HG02763 (cell line): ENCODE measurements at regions not wholly inside any gene's neighbourhood (a gene's known extent, or its start where the extent isn't known, plus 50 kb on each side); places are given as distances from the start of the nearest gene placed in this dataset.
"Not testable (repeated sequence)": the region's sequence is repeated elsewhere in the genome, so short reads cannot be mapped to it uniquely, and the experiment has no call there.

Source experiments
- ATAC-seq: cut with Tn5 transposase; IDR thresholded peaks from one replicate; pipeline ENCODE4 v1.9.1; 2021; ENCODE audit warnings: mild to moderate bottlenecking, moderate library complexity; ENCODE audit not compliant: unreplicated experiment

DNA sequence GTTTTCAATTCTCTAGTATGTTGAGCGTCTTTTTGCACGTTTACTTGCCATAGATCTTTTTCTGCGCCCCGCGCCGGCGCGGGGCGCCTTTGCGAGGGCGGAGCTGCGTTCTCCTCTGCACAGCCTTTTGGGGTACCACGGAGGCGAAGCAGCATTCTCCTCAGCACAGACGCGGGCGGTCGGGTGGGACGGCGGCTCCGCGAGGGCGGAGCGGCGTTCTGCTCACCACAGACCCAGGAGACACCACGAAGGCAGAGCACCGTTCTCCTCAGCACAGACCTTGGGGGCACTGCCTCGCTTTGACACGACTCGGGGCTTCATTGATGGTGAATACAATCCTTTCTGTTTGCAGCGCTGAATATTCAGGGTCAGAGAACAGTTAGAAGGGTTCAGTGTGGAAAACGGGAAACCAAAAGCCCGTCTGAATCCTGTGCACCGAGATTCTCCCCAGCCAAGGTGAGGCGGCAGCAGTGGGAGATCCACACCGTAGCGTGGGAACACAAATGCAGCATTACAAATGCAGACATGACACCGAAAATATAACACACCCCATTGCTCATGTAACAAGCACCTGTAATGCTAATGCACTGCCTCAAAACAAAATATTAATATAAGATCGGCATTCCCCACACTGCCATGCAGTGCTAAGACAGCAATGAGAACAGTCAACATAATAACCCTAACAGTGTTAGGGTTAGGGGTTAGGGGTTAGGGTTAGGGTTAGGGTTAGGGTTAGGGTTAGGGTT lies 190.7 kb upstream of the VIPR2 start:
- ATAC-seq = not testable (repeated sequence)

DNA sequence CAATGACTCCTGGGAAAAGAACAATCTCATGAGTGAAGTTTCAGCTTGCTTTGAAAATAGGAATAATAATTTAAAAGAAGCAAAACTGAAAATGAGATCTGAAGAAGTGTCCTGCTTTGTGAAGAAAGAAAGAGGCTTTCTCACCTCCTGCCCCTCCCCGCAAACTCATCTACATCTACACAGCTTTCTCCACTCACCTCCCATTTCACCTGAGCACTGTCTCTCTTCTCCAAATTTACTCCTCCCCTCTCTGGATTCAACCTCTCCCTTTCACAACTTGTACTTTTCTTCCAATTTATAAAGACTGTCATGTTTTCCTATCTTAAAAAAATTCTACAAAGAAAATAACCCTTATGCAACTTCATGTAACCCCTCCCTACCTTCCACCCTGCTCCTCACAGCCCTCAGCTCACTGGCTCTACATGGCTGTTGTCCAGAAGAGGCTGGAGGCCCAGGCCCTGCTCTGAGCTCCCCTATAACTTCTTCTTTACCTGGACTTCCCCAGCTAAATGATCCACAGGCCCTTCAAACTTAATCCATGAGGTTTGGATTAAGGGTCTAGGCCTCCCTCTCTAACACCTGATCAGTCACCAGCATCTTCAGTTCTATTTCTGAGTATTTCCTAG lies 188.3 kb upstream of the VIPR2 start:
- ATAC-seq = not testable (repeated sequence)

DNA sequence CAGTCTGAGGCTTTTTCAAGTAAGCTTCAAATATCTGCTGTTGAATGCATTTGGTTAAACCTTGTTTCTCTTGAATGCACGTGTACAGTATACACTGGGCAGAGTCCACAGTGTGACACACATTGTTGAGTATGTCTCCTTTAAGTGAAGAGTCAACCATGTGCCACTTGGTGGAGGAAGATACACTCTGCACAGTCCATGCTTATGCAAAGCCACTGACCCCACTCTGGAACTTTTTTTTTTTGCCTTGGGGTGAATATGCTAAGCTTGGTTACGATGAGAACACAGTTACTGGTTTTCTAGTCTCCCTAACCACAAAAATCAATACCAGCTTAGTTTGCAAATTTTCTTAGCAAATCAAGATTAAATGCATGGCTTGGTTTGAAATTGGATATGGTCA lies 186.8 kb upstream of the VIPR2 start:
- ATAC-seq = no peak

DNA sequence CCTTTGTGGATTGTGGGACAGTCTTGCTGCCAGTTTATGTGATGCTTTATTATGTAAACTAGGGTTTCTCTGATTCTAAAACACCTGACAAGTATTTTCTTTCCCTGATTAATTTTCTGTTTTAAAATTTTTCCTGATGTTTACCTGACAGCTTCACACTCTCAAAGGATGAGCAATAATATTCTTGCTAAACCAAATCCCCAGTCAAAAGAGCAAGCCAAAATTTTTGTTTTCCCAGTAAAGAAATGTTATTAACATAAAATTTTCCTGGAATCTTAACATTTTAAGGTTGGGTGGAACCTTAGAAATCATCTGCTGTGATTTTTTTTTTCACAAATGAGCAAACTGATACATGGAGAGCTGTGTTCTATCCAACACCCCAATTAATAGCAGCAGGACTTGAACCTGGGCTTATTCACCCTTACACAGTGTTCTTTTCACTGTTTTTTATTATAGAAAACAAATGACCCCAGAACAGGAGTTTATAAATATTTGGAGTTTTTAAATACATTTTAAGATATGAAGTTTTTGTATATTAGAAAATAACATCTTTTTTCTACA lies 185.2 kb upstream of the VIPR2 start:
- ATAC-seq = no peak

DNA sequence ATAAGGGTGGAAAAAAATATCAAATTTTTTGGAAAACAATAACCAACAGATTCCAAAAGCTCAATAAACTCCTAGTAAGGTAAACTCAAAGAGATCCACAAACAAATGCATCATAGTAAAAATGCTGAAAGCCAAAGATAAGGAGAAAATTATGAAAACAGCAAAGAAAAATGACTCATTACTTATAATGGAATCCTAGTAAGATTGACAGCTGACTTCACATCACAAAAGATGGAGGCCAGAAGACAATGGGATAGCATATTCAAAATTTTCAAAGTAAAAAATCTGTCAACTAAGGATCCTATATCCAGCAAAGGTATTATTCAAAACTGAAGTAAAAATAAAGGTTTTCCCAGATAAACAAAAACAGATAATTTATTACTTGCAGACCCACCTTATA lies 183.4 kb upstream of the VIPR2 start:
- no peak for ATAC-seq

DNA sequence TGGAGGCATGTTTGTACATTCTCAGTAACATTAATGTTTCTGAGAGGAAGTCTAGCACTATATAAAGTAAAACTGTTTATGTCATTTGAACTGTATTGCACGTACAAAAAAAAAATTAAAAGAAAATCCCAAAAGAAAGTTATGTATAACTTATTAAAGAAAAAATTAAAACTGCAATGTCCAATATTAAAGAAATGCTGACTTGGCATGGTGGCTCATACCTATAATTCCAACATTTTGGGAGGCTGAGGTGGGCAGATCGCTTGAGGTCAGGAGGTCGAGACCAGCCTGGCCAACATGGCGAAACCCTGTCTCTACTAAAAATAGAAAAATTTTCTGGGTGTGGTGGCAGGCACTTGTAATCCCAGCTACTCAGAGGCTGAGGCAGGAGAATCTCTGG lies 178.7 kb upstream of the VIPR2 start:
- no peak for ATAC-seq

DNA sequence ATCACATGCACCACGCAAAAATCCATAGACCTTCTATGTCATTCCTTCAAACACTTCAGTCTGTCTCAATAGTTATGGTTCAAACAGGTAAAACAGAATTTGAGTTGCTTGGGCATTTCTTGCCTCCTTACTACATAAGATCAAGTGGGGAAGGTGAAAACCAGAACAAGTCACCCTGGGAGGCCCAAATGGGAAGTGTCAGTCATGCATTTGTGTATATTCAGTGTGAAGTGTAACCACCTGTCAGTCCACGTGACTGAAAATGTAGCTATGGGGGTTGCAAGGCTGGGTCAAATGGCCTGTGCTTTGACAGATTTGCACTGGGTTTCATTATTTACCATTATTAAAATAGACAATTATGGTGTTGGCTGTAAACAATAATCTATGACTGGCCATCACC lies 176.6 kb upstream of the VIPR2 start:
- ATAC-seq = no peak

DNA sequence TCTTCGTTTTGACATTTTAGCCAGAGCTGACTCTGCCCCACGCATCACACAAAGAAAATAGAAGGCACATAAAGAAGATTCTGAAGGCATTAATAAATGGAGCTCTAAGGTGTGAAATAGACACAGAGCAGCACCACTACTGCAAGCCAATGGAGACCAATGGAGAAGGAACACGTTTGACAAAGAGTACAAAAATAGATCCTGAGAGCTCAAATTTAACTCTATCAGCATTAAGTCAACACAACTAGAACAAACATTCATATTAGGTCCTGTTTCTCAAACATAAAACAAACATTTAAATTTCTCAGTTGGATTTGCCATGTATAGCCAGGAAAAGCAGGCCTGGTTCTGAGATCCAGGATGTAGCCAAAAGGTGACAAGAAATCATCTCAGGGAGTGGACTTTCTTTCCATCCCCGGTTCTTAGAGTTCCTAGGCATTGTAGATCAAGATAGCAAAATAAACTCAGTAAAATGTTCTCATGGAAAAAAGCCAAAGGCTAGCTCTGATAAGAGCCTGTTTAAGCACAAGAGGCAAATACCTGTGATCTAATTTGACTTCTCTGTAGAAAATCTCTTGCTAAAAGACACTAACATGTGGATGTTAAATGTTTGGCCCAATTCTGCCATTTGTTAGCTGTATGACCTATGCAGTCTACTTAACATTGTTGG lies 174.2 kb upstream of the VIPR2 start:
- no peak for ATAC-seq

DNA sequence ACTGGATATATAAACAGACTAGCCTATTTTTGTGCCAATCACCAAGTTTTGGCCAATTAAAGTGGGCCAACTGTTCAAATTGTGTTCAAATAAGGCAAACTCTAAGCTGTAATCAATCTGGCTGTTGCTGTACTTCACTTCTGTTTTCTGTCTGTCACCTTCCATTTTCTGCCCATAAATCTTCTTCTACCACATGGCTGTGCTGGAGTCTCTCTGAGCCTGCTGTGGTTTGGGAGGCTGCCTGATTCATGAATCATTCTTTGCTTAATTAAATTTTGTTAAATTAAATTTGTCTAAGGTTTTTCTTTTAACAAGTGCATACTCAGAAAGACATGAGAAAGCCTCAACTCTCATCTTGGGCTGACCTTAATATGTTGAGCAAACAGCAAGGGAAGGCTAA lies 172.6 kb upstream of the VIPR2 start:
- no peak for ATAC-seq

DNA sequence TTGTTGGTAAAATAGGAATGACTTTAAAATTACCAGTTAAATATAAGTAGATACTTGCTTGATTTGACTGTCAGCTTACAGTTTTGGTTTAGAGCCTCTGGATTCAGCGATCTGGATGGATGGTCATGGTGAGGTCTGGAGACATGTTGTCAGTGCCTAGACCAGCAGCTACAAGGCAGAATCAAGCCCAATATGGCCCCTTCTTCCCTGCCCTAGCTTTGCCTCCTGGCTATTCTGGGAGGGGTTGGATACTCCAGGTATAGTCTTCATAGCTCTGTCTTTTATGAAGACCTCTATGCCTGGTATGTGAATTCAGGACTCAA lies 166.5 kb upstream of the VIPR2 start:
- no peak for ATAC-seq

DNA sequence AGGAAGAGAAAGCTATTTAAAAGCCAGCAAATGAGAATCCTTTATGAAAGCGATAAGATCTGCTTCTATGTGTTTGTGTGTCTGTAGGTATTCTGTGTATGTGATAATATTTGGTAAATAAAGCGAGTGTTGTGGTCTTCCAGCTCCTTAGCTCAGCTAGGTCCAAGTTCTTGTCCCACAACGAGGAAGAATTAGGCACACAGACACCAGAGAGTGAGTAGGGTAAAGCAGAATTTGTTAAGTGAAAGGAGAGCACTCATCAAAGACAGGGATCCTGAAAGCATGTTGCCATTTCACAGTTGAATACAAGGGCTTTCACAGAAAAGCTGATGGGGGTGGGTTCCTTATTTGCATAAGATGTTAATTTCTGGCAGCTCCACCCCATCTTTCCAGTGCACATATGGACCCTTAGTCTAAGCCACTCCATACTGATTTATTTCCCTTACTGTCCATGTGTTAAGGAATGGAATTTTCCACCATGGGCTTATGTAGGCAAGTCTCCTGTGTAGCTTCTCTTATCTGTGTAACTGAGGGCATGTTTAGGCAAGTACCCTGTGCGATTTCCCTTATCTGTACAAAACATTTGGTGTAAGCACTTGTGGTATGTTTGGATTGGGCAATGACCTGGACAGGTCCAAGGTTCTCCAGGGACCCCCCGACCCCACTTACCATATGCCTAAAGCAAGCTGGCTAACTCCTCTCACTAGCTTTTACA lies 165.9 kb upstream of the VIPR2 start:
- ATAC-seq = no peak

DNA sequence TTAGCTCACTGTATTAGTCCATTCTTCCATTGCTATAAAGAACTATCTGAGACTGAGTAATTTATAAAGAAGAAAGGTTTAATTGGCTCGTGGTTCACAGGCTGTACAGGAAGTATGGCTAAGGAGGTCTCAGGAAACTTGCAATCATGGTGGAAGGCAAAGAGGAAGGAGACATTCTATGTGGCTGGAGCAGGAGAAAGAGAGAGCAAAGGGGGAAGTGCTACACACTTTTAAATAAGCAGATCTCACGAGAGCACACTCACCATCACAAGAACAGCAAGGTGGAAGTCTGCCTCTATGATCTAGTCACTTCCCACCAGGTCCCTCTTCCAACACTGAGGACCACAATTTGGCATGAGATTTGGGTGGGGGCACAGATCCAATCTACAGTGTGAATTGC lies 164.5 kb upstream of the VIPR2 start:
- ATAC-seq = not testable (repeated sequence)

DNA sequence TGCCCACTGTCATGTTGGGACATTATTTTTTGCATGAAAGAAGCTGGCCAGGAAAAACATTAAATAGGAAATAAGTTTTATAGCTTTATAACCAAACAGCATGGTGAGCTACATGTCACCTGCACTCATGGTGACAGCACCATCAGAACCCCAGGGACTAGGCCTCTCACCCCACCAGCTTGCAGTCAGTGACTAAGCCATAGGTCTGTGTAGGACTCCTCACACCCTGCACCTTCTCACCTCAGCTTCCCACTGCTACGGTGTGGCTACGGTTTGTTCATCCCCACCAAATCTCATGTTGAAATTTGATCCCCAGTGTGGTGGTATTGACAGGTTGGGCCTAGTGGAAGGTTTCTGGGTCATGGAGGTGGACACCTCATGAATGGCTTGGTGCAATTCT lies 161.3 kb upstream of the VIPR2 start:
- ATAC-seq = no peak

DNA sequence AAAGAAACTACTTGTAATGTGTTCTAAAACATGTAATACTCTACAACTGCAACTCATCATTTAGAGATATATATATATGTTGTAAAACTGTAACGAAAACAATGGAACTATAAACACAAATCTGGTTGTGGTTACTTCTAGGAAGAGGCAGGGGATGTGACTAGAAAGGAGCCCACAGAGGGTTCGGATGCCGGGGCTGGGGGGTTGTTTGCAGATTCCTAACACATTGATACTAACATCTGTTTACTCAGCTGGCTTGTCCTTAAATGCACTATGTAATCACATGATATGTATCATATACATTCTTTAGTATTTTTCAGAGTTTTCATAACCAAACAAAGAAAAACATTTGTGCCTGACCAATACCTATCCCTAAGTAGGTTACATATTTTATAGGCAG lies 160.5 kb upstream of the VIPR2 start:
- not testable (repeated sequence) for ATAC-seq

DNA sequence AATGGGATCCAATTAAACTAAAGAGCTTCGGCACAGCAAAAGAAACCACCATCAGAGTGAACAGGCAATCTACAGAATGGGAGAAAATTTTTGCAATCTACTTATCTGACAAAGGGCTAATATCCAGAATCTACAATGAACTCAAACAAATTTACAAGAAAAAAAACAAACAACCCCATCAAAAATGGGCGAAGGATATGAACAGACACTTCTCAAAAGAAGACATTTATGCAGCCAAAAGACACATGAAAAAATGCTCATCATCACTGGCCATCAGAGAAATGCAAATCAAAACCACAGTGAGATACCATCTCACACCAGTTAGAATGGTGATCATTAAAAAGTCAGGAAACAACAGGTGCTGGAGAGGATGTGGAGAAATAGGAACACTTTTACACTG lies 158.8 kb upstream of the VIPR2 start:
- ATAC-seq = not testable (repeated sequence)

DNA sequence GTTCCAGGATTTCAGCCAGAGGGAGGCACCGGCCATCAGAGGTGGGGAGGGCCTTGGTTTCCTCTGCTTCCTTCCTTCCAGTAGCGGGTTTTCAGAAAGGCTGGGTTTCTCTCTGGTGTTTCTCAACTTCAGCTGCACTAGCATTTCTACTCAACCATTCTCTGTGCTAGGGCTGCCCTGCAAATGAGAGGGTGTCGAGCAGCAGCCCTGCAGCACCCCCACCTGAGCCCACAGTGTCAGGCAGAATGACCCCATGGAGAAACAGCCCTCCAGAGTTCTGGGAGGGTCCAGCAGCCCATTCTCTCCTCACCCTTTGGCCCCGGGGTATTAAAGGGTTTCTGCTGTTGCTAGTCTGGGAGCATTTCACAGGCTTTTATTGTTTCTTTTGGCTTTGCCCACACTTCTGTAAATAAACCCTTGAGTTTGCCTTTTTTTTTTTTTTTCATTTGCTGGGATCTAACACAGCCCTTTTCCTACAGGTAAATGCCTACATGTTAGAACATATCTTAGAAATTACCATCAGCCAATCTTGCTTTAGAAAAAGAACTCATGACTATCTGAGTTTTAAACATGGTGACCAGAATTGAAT lies 151.5 kb upstream of the VIPR2 start:
- no peak for ATAC-seq

DNA sequence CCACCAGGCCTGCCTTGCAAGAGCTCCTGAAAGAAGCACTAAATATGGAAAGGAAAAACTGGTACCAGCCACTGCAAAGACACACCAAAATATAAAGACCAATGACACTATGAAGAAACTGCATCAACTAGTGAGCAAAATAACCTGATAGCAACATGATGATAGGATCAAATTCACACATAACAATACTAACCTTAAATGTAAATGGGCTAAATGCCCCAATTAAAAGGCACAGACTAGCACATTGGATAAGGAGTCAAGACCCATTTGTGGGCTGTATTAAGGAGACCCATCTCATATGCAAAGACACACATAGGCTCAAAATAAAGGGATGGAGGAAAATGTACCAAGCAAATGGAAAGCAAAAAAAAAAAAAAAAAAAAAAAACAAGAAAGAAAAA lies 141.8 kb upstream of the VIPR2 start:
- ATAC-seq = not testable (repeated sequence)

DNA sequence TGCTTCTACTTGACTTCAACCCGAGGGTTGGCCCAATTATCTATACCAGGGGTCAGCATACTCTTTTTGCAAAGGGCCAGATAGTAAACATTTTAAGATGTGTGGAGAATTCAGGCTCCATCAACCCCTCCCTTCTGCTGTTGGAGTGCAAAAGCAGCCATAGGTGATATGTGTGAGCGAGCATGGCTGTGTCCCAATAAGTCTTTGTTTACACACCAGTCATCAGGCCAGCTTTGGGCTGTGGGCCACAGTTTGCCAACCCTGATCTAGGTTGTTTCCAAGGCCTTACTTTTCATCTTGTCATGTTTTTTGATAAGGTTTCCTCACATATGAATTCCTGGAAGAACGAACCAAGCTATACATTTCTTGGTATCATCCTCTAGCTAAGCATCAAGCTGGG lies 136.9 kb upstream of the VIPR2 start:
- ATAC-seq = no peak

DNA sequence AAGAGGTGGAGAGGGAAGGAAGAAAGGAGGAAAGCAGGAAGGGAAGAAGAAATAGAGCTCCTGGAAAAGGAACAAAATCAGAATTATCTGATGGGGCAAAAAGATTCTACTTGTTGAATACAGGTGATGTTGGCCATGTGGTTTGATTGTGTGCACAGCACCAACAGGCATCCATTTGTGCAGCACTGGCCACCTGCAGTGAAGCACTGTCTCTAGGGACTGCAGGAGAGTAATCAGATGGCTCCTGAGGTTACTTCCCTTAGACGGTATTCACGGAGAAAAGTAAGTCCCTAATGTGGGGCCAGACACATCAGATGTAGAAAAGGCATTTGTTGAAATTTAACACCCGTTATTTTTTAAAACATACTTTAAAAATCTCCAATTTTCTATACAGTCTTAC lies 135.3 kb upstream of the VIPR2 start:
- ATAC-seq = no peak

DNA sequence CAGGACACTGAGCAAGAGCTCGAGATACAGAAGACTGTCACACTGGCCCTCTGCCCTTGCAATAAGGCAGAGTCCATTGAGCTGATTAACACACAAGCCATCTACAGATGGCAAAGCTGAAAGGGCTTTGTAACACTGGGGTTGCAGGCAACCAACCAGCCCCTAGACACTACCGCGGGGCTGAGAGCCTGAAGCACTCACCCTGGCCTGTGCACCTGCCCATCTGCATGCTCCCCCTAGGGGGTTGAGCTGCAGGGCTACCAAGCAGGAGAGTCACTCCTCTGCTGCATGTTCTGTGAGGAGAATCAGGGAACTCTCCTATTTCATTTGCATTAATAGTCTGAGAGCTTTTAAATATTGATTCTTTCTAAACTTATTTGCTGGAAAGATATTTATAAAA lies 128.1 kb upstream of the VIPR2 start:
- no peak for ATAC-seq

DNA sequence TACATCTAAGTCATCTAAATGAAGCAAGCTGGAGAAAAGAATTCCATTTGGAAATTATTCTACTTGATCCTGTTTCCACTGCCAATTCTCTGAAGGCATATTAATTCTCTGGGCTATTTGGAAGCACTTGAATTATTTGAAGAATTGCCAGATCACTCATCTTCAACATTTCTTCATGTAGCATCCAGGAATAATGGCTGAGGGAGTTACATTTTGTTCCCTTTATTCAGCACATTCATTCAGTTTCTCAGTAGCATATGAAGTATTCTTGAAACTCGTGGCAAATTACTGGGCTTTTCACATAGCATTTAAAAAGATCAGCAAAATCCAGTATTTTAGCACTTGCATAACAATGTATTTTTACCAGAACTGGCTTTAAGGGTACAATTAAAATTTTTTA lies 127.1 kb upstream of the VIPR2 start:
- no peak for ATAC-seq
